ENCODE measurements at regions not wholly inside any gene's neighbourhood (a gene's known extent, or its start where the extent isn't known, plus 50 kb on each side); places are given as distances from the start of the nearest gene placed in this dataset.

GRCh38 chr6:140758169-140758877, 1374.4 kb upstream of the GJE1 start:
- TF ChIP-seq CTCF (IDR thresholded peaks at IDR 0.05), result no peak
- TF ChIP-seq POLR2A (IDR thresholded peaks at IDR 0.05), result no peak
- no peak for DNase-seq

GRCh38 chr6:140752234-140752633, 1377.8 kb upstream of the CITED2 start:
- no peaks in the 10 kb centered on the region for H3K36me3 ChIP-seq
- H3K9me3 ChIP-seq, result peaks cover 0 to 3% (median 2%) of the 10 kb centered on the region in 3 donors
- no peak overlapping the region for H3K4me3 ChIP-seq
- 70 to 81% methylated on average over 1 of the region's 1 CpG for WGBS, 2 donors
- H3K27me3 ChIP-seq, result no peaks in the 10 kb centered on the region
- intact Hi-C loops (cut with DNase I), result no loop called here
- DNase-seq, result no peak
- H3K27ac ChIP-seq, result no peak overlapping the region
- TF ChIP-seq POLR2A (IDR thresholded peaks at IDR 0.05), result no peak
- TF ChIP-seq CTCF (IDR thresholded peaks at IDR 0.05), result no peak
- H3K4me1 ChIP-seq, result no peaks in the 10 kb centered on the region

More at GRCh38 chr6:140758169-140758877, 1374.4 kb upstream of the GJE1 start:
- H3K4me1 ChIP-seq, result no peaks in the 10 kb centered on the region
- intact Hi-C loops (cut with DNase I), result no loop called here
- H3K36me3 ChIP-seq, result no peaks in the 10 kb centered on the region
- H3K9me3 ChIP-seq, result no peaks in the 10 kb centered on the region
- H3K4me3 ChIP-seq, result no peak overlapping the region
- no peak overlapping the region for H3K27ac ChIP-seq
- WGBS, 2 donors, result 43% methylated on average over 3 of the region's 3 CpGs
- H3K27me3 ChIP-seq, result no peaks in the 10 kb centered on the region

- no peak for DNase-seq
These were observed 1372.7 kb upstream of the CITED2 start for GRCh38 chr6:140747114-140747513.

GRCh38 chr6:140744659-140745320, 1370.3 kb upstream of the CITED2 start:
- no peak for TF ChIP-seq CTCF (IDR thresholded peaks at IDR 0.05)
- no peak for TF ChIP-seq POLR2A (IDR thresholded peaks at IDR 0.05)
- WGBS, 2 donors, result 51 to 57% methylated on average over 2 of the region's 2 CpGs

More at GRCh38 chr6:140747114-140747513, 1372.7 kb upstream of the CITED2 start:
- intact Hi-C loops (cut with DNase I), result no loop called here
- Histone ChIP-seq H3K4me3 (no peak overlapping the region), H3K9me3 (peaks cover 0 to 5% (median 5%) of the 10 kb centered on the region in 3 donors), H3K27ac (no peak overlapping the region), H3K4me1 (peaks cover 0 to 7% (median 0%) of the 10 kb centered on the region in 3 donors), H3K36me3 (no peaks in the 10 kb centered on the region), H3K27me3 (no peaks in the 10 kb centered on the region)
- WGBS, 2 donors, result 81 to 83% methylated on average over 2 of the region's 2 CpGs
- no peak for TF ChIP-seq CTCF (IDR thresholded peaks at IDR 0.05)
- TF ChIP-seq POLR2A (IDR thresholded peaks at IDR 0.05), result no peak

GRCh38 chr6:140736231-140736630, 1361.8 kb upstream of the CITED2 start:
- no peak overlapping the region for H3K4me3 ChIP-seq
- no peaks in the 10 kb centered on the region for H3K36me3 ChIP-seq
- no peak for TF ChIP-seq CTCF (IDR thresholded peaks at IDR 0.05)
- no peak for TF ChIP-seq POLR2A (IDR thresholded peaks at IDR 0.05)
- no peak overlapping the region for H3K27ac ChIP-seq
- no peaks in the 10 kb centered on the region for H3K4me1 ChIP-seq
- H3K27me3 ChIP-seq, result no peaks in the 10 kb centered on the region
- intact Hi-C loops (cut with DNase I), result no loop called here
- DNase-seq, result no peak
- no peaks in the 10 kb centered on the region for H3K9me3 ChIP-seq

More at GRCh38 chr6:140744659-140745320, 1370.3 kb upstream of the CITED2 start:
- Histone ChIP-seq H3K9me3 (peaks cover 0 to 5% (median 5%) of the 10 kb centered on the region in 3 donors), H3K27ac (no peak overlapping the region), H3K4me1 (peaks cover 0 to 7% (median 0%) of the 10 kb centered on the region in 3 donors), H3K4me3 (no peak overlapping the region), H3K36me3 (no peaks in the 10 kb centered on the region), H3K27me3 (no peaks in the 10 kb centered on the region)
- DNase-seq, result no peak
- intact Hi-C loops (cut with DNase I), result no loop called here
